ENCODE measurements at regions not wholly inside any gene's neighbourhood (a gene's known extent, or its start where the extent isn't known, plus 50 kb on each side); places are given as distances from the start of the nearest gene placed in this dataset.

- no TSS peak for BruUV-seq (replicated peaks)
- in situ Hi-C loops (cut with MboI), result no loop called here
- 38% methylated on average over 7 of the region's 7 CpGs for WGBS (ENCODE audit: insufficient coverage, insufficient replicate concordance, low lambda C conversion rate, missing lambda C conversion rate)
These were observed 480.8 kb upstream of the DPH6 start for GRCh38 chr15:36026627-36027283.

More at GRCh38 chr15:36026627-36027283, 480.8 kb upstream of the DPH6 start:
- ChIA-PET RAD21 (ENCODE audit: unreplicated experiment) (no interaction called here), SMC1A (ENCODE audit: uncharacterized antibody, unreplicated experiment) (no interaction called here), POLR2A (no interaction called here), CTCF (interaction anchor here (0.6 kb wide), 1 partner anchor 1326 kb away, joined by 3 read pairs; no protein-coding TSS in a partner anchor)
- ATAC-seq (no peak), DNase-seq (ENCODE audit: low read depth, low spot score) (no peak), FAIRE-seq (no peak)
- Histone ChIP-seq H3K9me3 (replicated peaks; ENCODE audit: control insufficient read depth, insufficient read depth, low read length) (no peaks in the 10 kb centered on the region), H3K27me3 (replicated peaks in 1 of 2; ENCODE audit: control insufficient read depth in 2 of 2, insufficient read depth in 2 of 2, low read length in 1 of 2) (no peaks in the 10 kb centered on the region), H3K4me1 (ENCODE audit: control insufficient read depth, insufficient read depth, low read length) (no peaks in the 10 kb centered on the region), H2AFZ (ENCODE audit: control insufficient read depth, low read depth, low read length) (no peak overlapping the region), H4K20me1 (ENCODE audit: control insufficient read depth, insufficient read depth) (no peaks in the 10 kb centered on the region), H3K79me2 (ENCODE audit: control insufficient read depth, insufficient read depth, low read length) (no peaks in the 10 kb centered on the region), H3K27ac (ENCODE audit: control insufficient read depth, insufficient read depth) (no peak overlapping the region), H3K36me3 (ENCODE audit: control insufficient read depth in 2 of 2, insufficient read depth in 2 of 2, low read length in 1 of 2) (no peaks in the 10 kb centered on the region), H3K4me3 (no peak overlapping the region), H3K9ac (ENCODE audit: control insufficient read depth, insufficient read depth, low read length) (no peak overlapping the region), H3K4me2 (ENCODE audit: control insufficient read depth, insufficient read depth) (no peak overlapping the region)
- intact Hi-C loops (cut with micrococcal nuclease; ENCODE audit: unreplicated experiment), result no loop called here
- TF ChIP-seq USF1 (IDR thresholded peaks at IDR 0.05; ENCODE audit: borderline replicate concordance, extremely low read length, insufficient read depth, low read depth, low read length) (no peak), RB1 (IDR thresholded peaks at IDR 0.05; ENCODE audit: borderline replicate concordance) (no peak), JUNB (IDR thresholded peaks at IDR 0.05) (no peak), ZBED1 (IDR thresholded peaks at IDR 0.05; ENCODE audit: borderline replicate concordance) (no peak), TCF12 (IDR thresholded peaks at IDR 0.05; ENCODE audit: low read depth, low read length) (no peak), CEBPB (IDR thresholded peaks at IDR 0.05; ENCODE audit: borderline replicate concordance in 1 of 2, low read depth in 2 of 2, low read length in 2 of 2) (no peak), LARP7 (IDR thresholded peaks at IDR 0.05) (no peak), ZNF24 (IDR thresholded peaks at IDR 0.05) (no peak), YBX1 (IDR thresholded peaks at IDR 0.05) (no peak), TCF3 (IDR thresholded peaks at IDR 0.05; ENCODE audit: borderline replicate concordance, insufficient read depth, low read depth, low read length) (no peak), BHLHE40 (IDR thresholded peaks at IDR 0.05; ENCODE audit: borderline replicate concordance in 1 of 2, low read depth in 2 of 2, low read length in 1 of 2) (no peak), PAX8 (IDR thresholded peaks at IDR 0.05) (no peak), RUNX3 (IDR thresholded peaks at IDR 0.05; ENCODE audit: low read length) (no peak), MYB (IDR thresholded peaks at IDR 0.05; ENCODE audit: borderline replicate concordance, low read depth, low read length) (no peak), SKIL (IDR thresholded peaks at IDR 0.05; ENCODE audit: low read depth, poor library complexity, severe bottlenecking) (no peak), IKZF2 (IDR thresholded peaks at IDR 0.05) (no peak)

Measured in GM12878 (cell line).